ENCODE measurements at regions not wholly inside any gene's neighbourhood (a gene's known extent, or its start where the extent isn't known, plus 50 kb on each side); places are given as distances from the start of the nearest gene placed in this dataset.

DNA sequence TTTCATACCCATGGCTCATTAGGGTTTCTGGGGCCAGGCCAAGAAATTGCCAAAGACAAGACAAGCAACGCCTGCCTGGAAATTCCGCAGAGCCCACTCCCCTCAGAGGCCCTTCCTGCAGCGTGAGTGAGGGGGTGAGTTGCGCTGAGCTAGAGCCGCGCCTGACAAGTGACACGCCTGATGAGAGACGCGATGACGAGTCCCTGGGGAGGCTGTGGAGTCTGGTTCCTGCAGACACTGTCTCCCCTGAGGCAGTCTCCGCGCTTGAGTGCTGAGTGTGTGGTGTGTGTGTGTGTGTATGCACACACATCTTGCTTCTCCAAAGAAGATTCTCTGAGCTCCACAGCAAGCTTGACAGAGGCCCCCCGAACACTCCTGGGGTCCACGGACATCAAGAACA is 269.8 kb downstream of the BCOR start:
- H3K27me3 Mint-ChIP-seq (ENCODE audit: low read depth) = peaks cover 10% of the 10 kb centered on the region
- H3K4me1 Mint-ChIP-seq = peaks cover 31% of the 10 kb centered on the region
- no peaks in the 10 kb centered on the region for H3K36me3 Mint-ChIP-seq (ENCODE audit: low read depth)
- peaks cover 3% of the 10 kb centered on the region for H3K9me3 Mint-ChIP-seq
- H3K27ac Mint-ChIP-seq = peak overlapping the region in 1 of 3 experiments; percentile 16
- no peak overlapping the region for H3K4me3 Mint-ChIP-seq
- TF ChIP-seq, protein P1, sequence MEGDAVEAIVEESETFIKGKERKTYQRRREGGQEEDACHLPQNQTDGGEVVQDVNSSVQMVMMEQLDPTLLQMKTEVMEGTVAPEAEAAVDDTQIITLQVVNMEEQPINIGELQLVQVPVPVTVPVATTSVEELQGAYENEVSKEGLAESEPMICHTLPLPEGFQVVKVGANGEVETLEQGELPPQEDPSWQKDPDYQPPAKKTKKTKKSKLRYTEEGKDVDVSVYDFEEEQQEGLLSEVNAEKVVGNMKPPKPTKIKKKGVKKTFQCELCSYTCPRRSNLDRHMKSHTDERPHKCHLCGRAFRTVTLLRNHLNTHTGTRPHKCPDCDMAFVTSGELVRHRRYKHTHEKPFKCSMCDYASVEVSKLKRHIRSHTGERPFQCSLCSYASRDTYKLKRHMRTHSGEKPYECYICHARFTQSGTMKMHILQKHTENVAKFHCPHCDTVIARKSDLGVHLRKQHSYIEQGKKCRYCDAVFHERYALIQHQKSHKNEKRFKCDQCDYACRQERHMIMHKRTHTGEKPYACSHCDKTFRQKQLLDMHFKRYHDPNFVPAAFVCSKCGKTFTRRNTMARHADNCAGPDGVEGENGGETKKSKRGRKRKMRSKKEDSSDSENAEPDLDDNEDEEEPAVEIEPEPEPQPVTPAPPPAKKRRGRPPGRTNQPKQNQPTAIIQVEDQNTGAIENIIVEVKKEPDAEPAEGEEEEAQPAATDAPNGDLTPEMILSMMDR (IDR thresholded peaks at IDR 0.05; ENCODE audit: unreplicated experiment in 3 of 3) = no peak

DNA sequence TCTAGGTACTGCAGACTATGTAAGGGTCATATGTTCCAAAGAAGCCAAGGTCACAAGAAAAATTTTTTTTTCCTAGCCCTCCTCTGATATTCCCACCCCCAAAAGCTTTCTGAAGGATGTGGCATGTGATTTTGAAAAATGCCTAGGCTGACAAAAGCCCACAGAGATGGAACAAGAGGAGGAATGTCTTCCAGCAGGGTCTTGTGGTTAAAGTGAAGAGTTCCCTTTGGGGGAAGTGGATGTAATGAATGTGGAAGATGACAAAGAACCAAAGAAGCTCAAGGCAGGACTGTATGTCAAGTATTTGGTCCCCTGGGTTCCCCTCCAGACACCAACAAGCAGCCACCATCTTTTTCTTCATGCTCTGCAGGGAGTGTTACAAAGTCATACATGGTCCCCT is 268.8 kb downstream of the BCOR start:
- H3K27ac Mint-ChIP-seq = no peak overlapping the region
- TF ChIP-seq, protein P1 (IDR thresholded peaks at IDR 0.05; ENCODE audit: unreplicated experiment in 3 of 3) = no peak
- peaks cover 25% of the 10 kb centered on the region for H3K4me1 Mint-ChIP-seq
- no peaks in the 10 kb centered on the region for H3K36me3 Mint-ChIP-seq (ENCODE audit: low read depth)
- peaks cover 10% of the 10 kb centered on the region for H3K27me3 Mint-ChIP-seq (ENCODE audit: low read depth)
- no peak overlapping the region for H3K4me3 Mint-ChIP-seq
- H3K9me3 Mint-ChIP-seq = peaks cover 2% of the 10 kb centered on the region

DNA sequence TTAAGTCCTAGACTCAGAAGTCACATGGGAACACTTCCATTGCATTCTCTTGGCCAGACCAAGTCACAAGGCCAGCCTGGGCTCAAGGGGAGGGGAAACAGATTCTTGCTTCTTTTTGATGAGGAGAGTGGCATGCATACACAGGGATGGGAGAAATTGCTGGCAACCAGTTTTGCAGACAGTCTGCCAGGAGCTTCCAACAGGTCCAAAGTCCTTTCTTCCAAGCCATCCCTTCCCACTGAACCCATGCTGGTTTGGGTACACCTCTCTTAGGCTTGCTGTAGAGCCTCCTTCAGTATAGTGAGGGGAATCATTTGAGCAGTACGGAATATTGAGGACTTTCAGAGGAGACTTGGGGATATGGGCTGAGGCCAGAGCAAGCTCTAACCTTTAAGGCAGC is 267.8 kb downstream of the BCOR start:
- peak overlapping the region in 1 of 3 experiments; percentile 37 for H3K27ac Mint-ChIP-seq
- TF ChIP-seq, protein P1 (IDR thresholded peaks at IDR 0.05; ENCODE audit: unreplicated experiment in 3 of 3) = no peak
- no peaks in the 10 kb centered on the region for H3K36me3 Mint-ChIP-seq (ENCODE audit: low read depth)
- H3K4me3 Mint-ChIP-seq = no peak overlapping the region
- peaks cover 9% of the 10 kb centered on the region for H3K27me3 Mint-ChIP-seq (ENCODE audit: low read depth)
- peaks cover 21% of the 10 kb centered on the region for H3K4me1 Mint-ChIP-seq
- H3K9me3 Mint-ChIP-seq = no peaks in the 10 kb centered on the region

DNA sequence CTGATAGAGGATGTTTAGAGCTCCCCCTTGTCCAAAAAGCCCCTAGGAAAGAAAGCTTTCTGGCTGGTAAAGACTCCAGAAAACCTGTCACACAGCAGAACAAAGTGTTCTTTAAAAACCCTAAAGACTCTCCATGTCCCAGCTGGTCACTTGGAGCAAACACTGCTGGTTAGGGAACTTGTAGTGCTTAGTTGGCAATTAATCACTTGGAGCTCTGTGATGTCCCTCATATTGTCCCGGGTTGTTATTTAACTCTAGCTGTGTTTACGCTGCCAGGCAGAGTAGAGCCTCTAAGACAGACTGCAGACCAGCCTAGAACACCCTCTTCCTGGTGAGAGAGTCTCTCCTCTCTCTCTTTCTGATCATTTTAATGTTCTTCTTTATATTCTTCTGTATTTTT is 267.3 kb downstream of the BCOR start:
- Mint-ChIP-seq H3K36me3 (ENCODE audit: low read depth) (no peaks in the 10 kb centered on the region), H3K27me3 (ENCODE audit: low read depth) (peaks cover 5% of the 10 kb centered on the region), H3K4me1 (peaks cover 21% of the 10 kb centered on the region), H3K27ac (peak overlapping the region in 2 of 3 experiments; percentile 35 to 37), H3K4me3 (no peak overlapping the region), H3K9me3 (no peaks in the 10 kb centered on the region)
- TF ChIP-seq, protein P1 (IDR thresholded peaks at IDR 0.05; ENCODE audit: unreplicated experiment in 3 of 3) = no peak

DNA sequence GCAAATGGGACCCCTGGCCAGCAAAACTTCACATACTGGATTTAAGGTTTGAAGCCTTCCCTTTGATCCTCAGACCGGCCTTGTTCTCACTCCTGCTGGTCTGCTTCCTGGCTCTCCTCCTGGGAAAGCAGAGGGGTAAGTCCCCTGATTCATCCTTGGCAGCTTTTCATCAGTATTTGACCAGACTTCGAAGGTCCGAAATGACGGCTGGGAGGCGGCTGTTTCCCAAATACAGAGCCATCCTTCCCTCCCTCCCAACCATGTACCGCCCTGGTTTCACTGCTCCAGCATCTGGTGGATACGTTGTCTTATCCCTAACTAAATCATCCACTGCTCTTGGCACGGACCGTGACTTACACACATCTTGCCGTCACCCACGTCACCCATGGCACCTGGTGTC is 265.5 kb downstream of the BCOR start:
- no peak overlapping the region for H3K4me3 Mint-ChIP-seq
- H3K9me3 Mint-ChIP-seq = no peaks in the 10 kb centered on the region
- H3K36me3 Mint-ChIP-seq (ENCODE audit: low read depth) = no peaks in the 10 kb centered on the region
- peaks cover 21% of the 10 kb centered on the region for H3K4me1 Mint-ChIP-seq
- TF ChIP-seq, protein P1 (IDR thresholded peaks at IDR 0.05; ENCODE audit: unreplicated experiment in 3 of 3) = no peak
- peaks cover 5% of the 10 kb centered on the region for H3K27me3 Mint-ChIP-seq (ENCODE audit: low read depth)
- H3K27ac Mint-ChIP-seq = peak overlapping the region in 1 of 3 experiments; percentile 52

DNA sequence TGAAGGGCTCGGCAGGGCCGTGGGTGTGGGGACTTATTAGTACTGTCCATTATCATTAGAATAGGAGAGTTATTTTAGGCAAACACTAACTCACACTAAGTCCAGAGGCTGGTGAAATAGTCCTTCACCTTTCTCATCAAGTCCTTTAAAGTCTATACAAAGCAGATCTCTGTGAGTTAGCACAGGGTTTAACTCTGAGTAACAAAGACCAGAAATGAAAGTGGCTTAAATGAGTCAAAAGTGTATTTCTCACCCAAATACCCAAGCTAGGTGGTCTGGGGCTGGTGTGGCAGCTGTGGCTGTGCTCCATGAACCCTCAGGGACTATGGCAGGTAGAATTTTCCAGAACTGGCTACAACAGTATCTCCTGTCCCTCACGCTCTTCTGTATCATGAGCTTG is 263.2 kb downstream of the BCOR start:
- Mint-ChIP-seq H3K4me1 (peaks cover 17% of the 10 kb centered on the region), H3K27me3 (ENCODE audit: low read depth) (peaks cover 5% of the 10 kb centered on the region), H3K27ac (no peak overlapping the region), H3K4me3 (no peak overlapping the region), H3K36me3 (ENCODE audit: low read depth) (no peaks in the 10 kb centered on the region), H3K9me3 (no peaks in the 10 kb centered on the region)
- TF ChIP-seq, protein P1 (IDR thresholded peaks at IDR 0.05; ENCODE audit: unreplicated experiment in 3 of 3) = no peak

Measured in nephron (organoid).